ENCODE measurements at regions not wholly inside any gene's neighbourhood (a gene's known extent, or its start where the extent isn't known, plus 50 kb on each side); places are given as distances from the start of the nearest gene placed in this dataset.

GRCh38 chr1:82318265-82318664, 517.5 kb downstream of the ADGRL2 start:
- POLR2A ChIA-PET (ENCODE audit: low non-redundant PET), result no interaction called here

GRCh38 chr1:82317671-82318070, 516.9 kb downstream of the ADGRL2 start:
- no peaks in the 10 kb centered on the region for H3K9me3 ChIP-seq (ENCODE audit: low read depth, low read length, poor library complexity, severe bottlenecking)
- TF ChIP-seq CTCF (conservative IDR thresholded peaks at IDR 0.05; ENCODE audit: low read depth, low read length) (no peak), EZH2 (IDR thresholded peaks at IDR 0.05; ENCODE audit: borderline replicate concordance, low read depth, low read length, poor library complexity, severe bottlenecking) (no peak)
- no peaks in the 10 kb centered on the region for H3K36me3 ChIP-seq (ENCODE audit: insufficient read depth, low read length, poor library complexity, severe bottlenecking)
- no peak for DNase-seq (ENCODE audit: low spot score)
- POLR2A ChIA-PET (ENCODE audit: low non-redundant PET), result no interaction called here
- CTCF ChIA-PET, result no interaction called here
- H3K27me3 ChIP-seq (replicated peaks; ENCODE audit: insufficient read depth, low read depth, low read length, poor library complexity), result no peaks in the 10 kb centered on the region
- no peaks in the 10 kb centered on the region for H3K4me1 ChIP-seq (ENCODE audit: insufficient read depth, low read length, poor library complexity, severe bottlenecking)
- BruUV-seq (replicated peaks), result no TSS peak
- H3K4me3 ChIP-seq (ENCODE audit: low read depth, low read length, poor library complexity, severe bottlenecking), result no peak overlapping the region
- no peak overlapping the region for H3K27ac ChIP-seq (ENCODE audit: low read depth, low read length, poor library complexity, severe bottlenecking)
- intact Hi-C loops (cut with micrococcal nuclease; ENCODE audit: unreplicated experiment), result no loop called here

More at GRCh38 chr1:82318265-82318664, 517.5 kb downstream of the ADGRL2 start:
- H3K4me1 ChIP-seq (ENCODE audit: insufficient read depth, low read length, poor library complexity, severe bottlenecking), result peaks cover 4% of the 10 kb centered on the region
- H3K4me3 ChIP-seq (ENCODE audit: low read depth, low read length, poor library complexity, severe bottlenecking), result no peak overlapping the region
- H3K27ac ChIP-seq (ENCODE audit: low read depth, low read length, poor library complexity, severe bottlenecking), result no peak overlapping the region
- DNase-seq (ENCODE audit: low spot score), result no peak
- intact Hi-C loops (cut with micrococcal nuclease; ENCODE audit: unreplicated experiment), result no loop called here
- H3K36me3 ChIP-seq (ENCODE audit: insufficient read depth, low read length, poor library complexity, severe bottlenecking), result no peaks in the 10 kb centered on the region
- CTCF ChIA-PET, result no interaction called here
- no TSS peak for BruUV-seq (replicated peaks)
- TF ChIP-seq EZH2 (IDR thresholded peaks at IDR 0.05; ENCODE audit: borderline replicate concordance, low read depth, low read length, poor library complexity, severe bottlenecking), result no peak
- no peak for TF ChIP-seq CTCF (conservative IDR thresholded peaks at IDR 0.05; ENCODE audit: low read depth, low read length)
- H3K9me3 ChIP-seq (ENCODE audit: low read depth, low read length, poor library complexity, severe bottlenecking), result no peaks in the 10 kb centered on the region
- H3K27me3 ChIP-seq (replicated peaks; ENCODE audit: insufficient read depth, low read depth, low read length, poor library complexity), result no peaks in the 10 kb centered on the region

GRCh38 chr1:82299656-82300055, 498.9 kb downstream of the ADGRL2 start:
- intact Hi-C loops (cut with micrococcal nuclease; ENCODE audit: unreplicated experiment), result no loop called here
- Histone ChIP-seq H3K4me1 (ENCODE audit: insufficient read depth, low read length, poor library complexity, severe bottlenecking) (no peaks in the 10 kb centered on the region), H3K36me3 (ENCODE audit: insufficient read depth, low read length, poor library complexity, severe bottlenecking) (no peaks in the 10 kb centered on the region), H3K27ac (ENCODE audit: low read depth, low read length, poor library complexity, severe bottlenecking) (no peak overlapping the region), H3K27me3 (replicated peaks; ENCODE audit: insufficient read depth, low read depth, low read length, poor library complexity) (no peaks in the 10 kb centered on the region), H3K9me3 (ENCODE audit: low read depth, low read length, poor library complexity, severe bottlenecking) (no peaks in the 10 kb centered on the region), H3K4me3 (ENCODE audit: low read depth, low read length, poor library complexity, severe bottlenecking) (no peak overlapping the region)
- POLR2A ChIA-PET (ENCODE audit: low non-redundant PET), result no interaction called here
- TF ChIP-seq CTCF (conservative IDR thresholded peaks at IDR 0.05; ENCODE audit: low read depth, low read length), result no peak
- TF ChIP-seq EZH2 (IDR thresholded peaks at IDR 0.05; ENCODE audit: borderline replicate concordance, low read depth, low read length, poor library complexity, severe bottlenecking), result no peak
- BruUV-seq (replicated peaks), result no TSS peak
- CTCF ChIA-PET, result no interaction called here
- DNase-seq (ENCODE audit: low spot score), result no peak

All from A673 (cell line).